B cell (primary cell): ENCODE measurements at regions not wholly inside any gene's neighbourhood (a gene's known extent, or its start where the extent isn't known, plus 50 kb on each side); places are given as distances from the start of the nearest gene placed in this dataset.

Source experiments
- ATAC-seq: fragments of 200-7000 bp; cut with Tn5 transposase; one replicate; pipeline ENCODE4 v1.10.0; 2021; ENCODE audit warnings: low read depth, mild to moderate bottlenecking, moderate number of reproducible peaks, moderate library complexity
- CTCF ChIA-PET: fragments of 350-600 bp; sonication (Branson Sonifier 250); formaldehyde crosslinking; loops from one replicate; lab custom pipeline; 2021; ENCODE audit warnings: antibody characterized with exemption, inconsistent platforms; lab: Charles Lee
- POLR2A ChIA-PET: fragments of 350-600 bp; sonication (Branson Sonifier 250); formaldehyde crosslinking; loops from one replicate; lab custom pipeline; 2021; ENCODE audit warnings: antibody characterized with exemption; lab: Charles Lee
- DNase-seq: peaks from one replicate; pipeline ENCODE4 v3.0.0; 2013
- H2AFZ ChIP-seq: 2 replicates; pipeline ENCODE4 v1.6.1; 2012; ENCODE audit warnings: mild to moderate bottlenecking, low read depth, low read length; ENCODE audit not compliant: insufficient read depth, poor library complexity, severe bottlenecking
- H3K27ac ChIP-seq, 2 donors: 1 replicate in 1 of 2; 2 replicates in 1 of 2; pipeline ENCODE4 v1.5.1; 2012 to 2013; ENCODE audit warnings: low read length in 2 of 2, mild to moderate bottlenecking in 2 of 2, moderate library complexity in 1 of 2
- H3K27me3 ChIP-seq, 4 experiments: fragments of 200-600 bp in 1 of 4; sonication (generic) in 1 of 4; replicated peaks in 1 of 4; 1 replicate in 2 of 4; 2 replicates in 2 of 4; pipeline versions ENCODE4 v1.6.1 to v1.7.0; 2013 to 2016; ENCODE audit warnings: low read length in 3 of 4, mild to moderate bottlenecking in 2 of 4, mixed read lengths in 1 of 4, moderate library complexity in 1 of 4; ENCODE audit not compliant: insufficient read depth in 4 of 4, control insufficient read depth in 3 of 4; ENCODE audit errors: control extremely low read depth in 1 of 4
- H3K36me3 ChIP-seq, 2 experiments: replicated peaks in 1 of 2; 1 replicate in 1 of 2; 2 replicates in 1 of 2; pipeline versions ENCODE4 v1.6.1 to v1.7.1; 2013; ENCODE audit warnings: low read length in 1 of 2; ENCODE audit not compliant: insufficient read depth in 2 of 2, control insufficient read depth in 1 of 2; ENCODE audit errors: control extremely low read depth in 1 of 2, extremely low read depth in 1 of 2
- H3K4me1 ChIP-seq, 2 donors: fragments of 200-600 bp in 1 of 2; sonication (generic) in 1 of 2; 1 replicate in 1 of 2; 2 replicates in 1 of 2; pipeline versions ENCODE4 v1.5.1 to v1.6.1; 2013 to 2017; ENCODE audit warnings: low read length in 2 of 2; ENCODE audit not compliant: control insufficient read depth in 2 of 2, insufficient read depth in 2 of 2
- H3K4me2 ChIP-seq: replicated peaks from 2 replicates; pipeline ENCODE3; 2012; ENCODE audit warnings: mild to moderate bottlenecking, low read depth, low read length; ENCODE audit not compliant: poor library complexity, severe bottlenecking
- H3K4me3 ChIP-seq, 5 experiments: fragments of 200-600 bp in 1 of 5; sonication (generic) in 1 of 5; 1 replicate in 3 of 5; 2 replicates in 2 of 5; pipeline versions ENCODE4 v1.5.1 to v1.7.0; 2011 to 2016; ENCODE audit warnings: low read length in 4 of 5, mild to moderate bottlenecking in 4 of 5, low read depth in 2 of 5, control low read depth in 1 of 5, moderate library complexity in 1 of 5; ENCODE audit not compliant: insufficient read depth in 1 of 5; ENCODE audit errors: control extremely low read depth in 1 of 5, extremely low read depth in 1 of 5
- H3K79me2 ChIP-seq: fragments of 200-600 bp; sonication (generic); one replicate; pipeline ENCODE4 v1.6.0; 2016; ENCODE audit warnings: low read length; ENCODE audit not compliant: control insufficient read depth, insufficient read depth
- H3K9ac ChIP-seq: fragments of 200-600 bp; sonication (generic); 2 replicates; pipeline ENCODE4 v1.6.1; 2017; ENCODE audit warnings: mild to moderate bottlenecking, low read length, moderate library complexity
- H3K9me3 ChIP-seq, 3 donors: one replicate each; pipeline versions ENCODE4 v1.6.1 to v1.7.1; 2013; ENCODE audit warnings: low read length in 2 of 3; ENCODE audit not compliant: control insufficient read depth in 2 of 3, insufficient read depth in 1 of 3; ENCODE audit errors: control extremely low read depth in 1 of 3
- H4K20me1 ChIP-seq: 2 replicates; pipeline ENCODE4 v1.6.0; 2012; ENCODE audit warnings: mild to moderate bottlenecking, low read length; ENCODE audit not compliant: insufficient read depth, control insufficient read depth, poor library complexity, severe bottlenecking
- H3K27ac Mint-ChIP-seq: one replicate; pipeline ENCODE4 v1.8.0; 2021; ENCODE audit warnings: mixed read lengths
- H3K27me3 Mint-ChIP-seq: one replicate; pipeline ENCODE4 v1.8.0; 2021; ENCODE audit warnings: mixed read lengths
- H3K4me1 Mint-ChIP-seq: one replicate; pipeline ENCODE4 v1.8.0; 2021; ENCODE audit warnings: mixed read lengths
- H3K4me3 Mint-ChIP-seq: one replicate; pipeline ENCODE4 v1.8.0; 2021; ENCODE audit warnings: mixed read lengths
- H3K9me3 Mint-ChIP-seq: one replicate; pipeline ENCODE4 v1.8.0; 2022; ENCODE audit warnings: mixed read lengths; ENCODE audit not compliant: insufficient read depth
- CTCF ChIP-seq: fragments of 200-600 bp; IDR thresholded peaks from one replicate; pipeline ENCODE4 v1.8.0; 2022; ENCODE audit warnings: antibody characterized with exemption, mild to moderate bottlenecking
- EZH2 ChIP-seq: IDR thresholded peaks from 2 replicates; pipeline ENCODE4 v1.6.1; 2012; ENCODE audit warnings: borderline replicate concordance, low read depth, mild to moderate bottlenecking, moderate library complexity, low read length; ENCODE audit not compliant: insufficient read depth, poor library complexity, severe bottlenecking
- WGBS: methylation state at CpG from one replicate; pipeline ENCODE4 v1.1.5; 2013; ENCODE audit warnings: missing lambda C conversion rate; ENCODE audit not compliant: insufficient coverage; 5-methylcytosine and 5-hydroxymethylcytosine counted together
- intact Hi-C: fragments of 100-400 bp; cut with micrococcal nuclease; formaldehyde crosslinking; loops from one replicate; pipeline ENCODE4 v1.10.0; 2022

DNA sequence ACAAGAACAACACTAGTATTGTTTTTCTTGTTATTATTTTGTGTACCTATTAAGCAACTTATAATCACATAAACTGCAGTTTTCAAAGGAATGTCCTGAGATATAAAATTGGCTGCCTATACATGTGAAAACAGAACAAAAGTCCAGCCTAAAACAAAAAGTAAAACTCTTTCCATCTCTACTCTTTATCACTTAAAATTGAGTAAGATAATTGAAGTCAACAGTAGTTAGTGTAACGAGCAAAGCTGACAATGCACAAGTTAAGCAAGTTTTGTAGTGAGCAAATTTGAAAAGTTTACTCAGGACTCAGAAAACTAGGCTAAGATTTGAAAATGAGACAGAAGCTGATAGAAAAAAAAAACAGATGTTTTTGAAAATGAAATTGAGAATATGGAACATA is 941.4 kb upstream of the MAN1A1 start:
- ChIA-PET POLR2A (no interaction called here), CTCF (no interaction called here)
- intact Hi-C loops: no loop called here
- peaks cover 6% of the 10 kb centered on the region for H3K9me3 Mint-ChIP-seq
- Histone ChIP-seq H3K4me3 (no peak overlapping the region), H4K20me1 (no peaks in the 10 kb centered on the region), H3K36me3 (no peaks in the 10 kb centered on the region), H3K4me2 (no peak overlapping the region), H2AFZ (peak overlapping the region; percentile 44), H3K27ac (no peak overlapping the region), H3K9ac (no peak overlapping the region), H3K79me2 (no peaks in the 10 kb centered on the region), H3K9me3 (no peaks in the 10 kb centered on the region), H3K27me3 (no peaks in the 10 kb centered on the region), H3K4me1 (no peaks in the 10 kb centered on the region)
- ATAC-seq: no peak
- no CpG with 5 or more reads among the region's 1 CpG for WGBS
- peaks cover 2% of the 10 kb centered on the region for H3K4me1 Mint-ChIP-seq
- TF ChIP-seq EZH2 (no peak), CTCF (no peak)
- no peak overlapping the region for H3K4me3 Mint-ChIP-seq
- no peak for DNase-seq
- no peaks in the 10 kb centered on the region for H3K27me3 Mint-ChIP-seq
- no peak overlapping the region for H3K27ac Mint-ChIP-seq

GRCh38 chr6:120282005-120282404 is 932.4 kb upstream of the MAN1A1 start:
- H4K20me1 ChIP-seq: no peaks in the 10 kb centered on the region
- Mint-ChIP-seq H3K4me1 (no peaks in the 10 kb centered on the region), H3K27ac (no peak overlapping the region), H3K4me3 (no peak overlapping the region), H3K27me3 (no peaks in the 10 kb centered on the region), H3K9me3 (no peaks in the 10 kb centered on the region)
- POLR2A ChIA-PET: no interaction called here
- intact Hi-C loops: no loop called here
- DNase-seq: no peak
- H3K4me3 ChIP-seq: no peak overlapping the region
- H3K27ac ChIP-seq: no peak overlapping the region
- no peaks in the 10 kb centered on the region for H3K9me3 ChIP-seq
- no peaks in the 10 kb centered on the region for H3K79me2 ChIP-seq
- H3K4me2 ChIP-seq: no peak overlapping the region
- H3K36me3 ChIP-seq: no peaks in the 10 kb centered on the region
- H3K27me3 ChIP-seq: no peaks in the 10 kb centered on the region
- TF ChIP-seq CTCF: no peak
- no peak for TF ChIP-seq EZH2
- no peak overlapping the region for H3K9ac ChIP-seq
- H3K4me1 ChIP-seq: no peaks in the 10 kb centered on the region
- no CpG with 5 or more reads among the region's 2 CpGs for WGBS
- no peak overlapping the region for H2AFZ ChIP-seq
- CTCF ChIA-PET: interaction anchor here (1.0 kb wide), 1 partner anchor 948 kb away, joined by 5 read pairs; no protein-coding TSS in a partner anchor
- ATAC-seq: no peak
